ENCODE measurements at regions not wholly inside any gene's neighbourhood (a gene's known extent, or its start where the extent isn't known, plus 50 kb on each side); places are given as distances from the start of the nearest gene placed in this dataset.

- TF ChIP-seq CTCF (IDR thresholded peaks at IDR 0.05) (no peak), POLR2A (IDR thresholded peaks at IDR 0.05) (no peak)
These were observed 196.7 kb downstream of the MTERF1 start for GRCh38 chr7:91683823-91684222.
